ENCODE measurements at regions not wholly inside any gene's neighbourhood (a gene's known extent, or its start where the extent isn't known, plus 50 kb on each side); places are given as distances from the start of the nearest gene placed in this dataset.
"Not testable (repeated sequence)": the region's sequence is repeated elsewhere in the genome, so short reads cannot be mapped to it uniquely, and the experiment has no call there.

- DNase-seq (ENCODE audit: low spot score) = not testable (repeated sequence)
Measured at GRCh38 chr1:219863816-219864215, 64.5 kb downstream of the SLC30A10 start.

DNA sequence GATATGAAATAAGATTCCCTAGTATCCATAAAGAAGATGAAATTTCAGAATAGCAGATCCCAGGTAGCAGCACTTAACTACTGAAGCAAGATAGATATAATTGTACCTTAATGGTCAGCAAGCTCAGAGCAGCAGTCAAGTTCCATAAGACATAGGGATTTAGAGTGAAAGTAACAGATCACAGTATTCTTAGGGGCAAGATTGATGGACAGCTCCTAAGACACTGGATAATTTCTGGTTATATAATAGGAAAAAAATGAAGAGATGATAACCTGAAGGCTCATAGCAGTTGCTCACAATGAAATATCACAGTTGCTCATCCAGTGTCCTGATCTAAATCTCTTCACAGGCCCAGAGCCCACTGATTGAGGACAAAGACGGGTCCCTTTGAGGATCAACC is 66.0 kb downstream of the SLC30A10 start:
- DNase-seq (ENCODE audit: low spot score) = no peak

DNA sequence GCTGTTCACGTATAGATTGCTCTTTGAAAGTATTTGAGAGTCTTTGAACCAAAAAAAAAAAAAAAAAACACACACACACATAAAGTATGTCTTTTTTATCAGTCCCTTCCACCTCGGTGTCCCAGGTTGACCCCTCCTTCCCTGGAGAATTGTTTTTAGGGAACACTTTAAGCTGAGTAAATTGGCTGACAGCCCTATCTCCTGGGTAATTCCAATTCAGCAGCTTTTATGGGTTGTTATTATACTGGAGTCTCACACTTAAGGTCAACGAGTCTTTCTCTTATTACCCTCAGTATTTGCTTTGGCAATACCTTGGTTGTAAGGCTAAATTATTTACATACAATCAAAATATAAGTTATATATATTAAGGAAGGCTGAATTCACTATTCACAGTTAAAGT is 69.4 kb downstream of the SLC30A10 start:
- DNase-seq (ENCODE audit: low spot score) = no peak

DNA sequence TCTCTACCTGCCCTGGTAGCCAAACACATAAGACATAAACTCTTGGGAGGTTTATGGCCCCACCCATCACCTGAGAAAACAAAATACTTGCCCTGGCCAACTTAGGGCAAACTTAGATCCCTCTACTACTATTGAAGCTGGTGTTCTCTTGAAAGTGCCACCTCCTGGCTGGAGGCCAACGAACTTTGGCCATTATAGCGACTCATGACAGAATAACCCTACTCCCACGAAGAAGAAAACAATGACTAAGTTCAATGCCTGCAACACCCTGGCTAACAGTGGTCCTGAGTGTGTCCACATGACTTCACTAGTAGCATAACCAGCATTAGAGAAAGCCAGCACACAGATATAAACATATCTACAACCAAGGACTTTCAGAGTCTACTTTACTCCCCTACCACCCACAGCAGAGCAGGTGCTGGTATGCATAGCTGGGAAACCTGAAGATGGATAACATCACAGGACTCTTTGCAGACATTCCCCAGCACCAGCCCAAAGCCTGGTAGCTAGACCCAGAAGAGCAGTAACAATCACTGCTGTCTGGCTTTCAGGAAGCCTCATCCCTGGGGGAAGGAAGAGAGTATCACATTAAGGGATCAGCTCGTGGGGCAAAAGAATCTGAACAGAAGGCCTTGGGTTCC is 81.0 kb downstream of the SLC30A10 start:
- no peak for DNase-seq (ENCODE audit: low spot score)

- DNase-seq (ENCODE audit: low spot score) = not testable (repeated sequence)
Measured at GRCh38 chr1:219839595-219839994, 88.8 kb downstream of the SLC30A10 start.

- no peak for DNase-seq (ENCODE audit: low spot score)
Measured at GRCh38 chr1:219837994-219838294, 90.4 kb downstream of the SLC30A10 start.

- DNase-seq (ENCODE audit: low spot score) = peak; percentile 41
Measured at GRCh38 chr1:219837274-219837993, 90.9 kb downstream of the SLC30A10 start.

- no peak for DNase-seq (ENCODE audit: low spot score)
Measured at GRCh38 chr1:219834314-219834917, 93.9 kb downstream of the SLC30A10 start.

- no peak for DNase-seq (ENCODE audit: low spot score)
Measured at GRCh38 chr1:219833214-219833815, 95.0 kb downstream of the SLC30A10 start.

- no peak for DNase-seq (ENCODE audit: low spot score)
Measured at GRCh38 chr1:219826290-219826689, 102.1 kb downstream of the SLC30A10 start.

GRCh38 chr1:219825355-219825754 is 103.0 kb downstream of the SLC30A10 start:
- DNase-seq (ENCODE audit: low spot score) = no peak

GRCh38 chr1:219824338-219824737 is 104.0 kb downstream of the SLC30A10 start:
- DNase-seq (ENCODE audit: low spot score) = no peak

- DNase-seq (ENCODE audit: low spot score) = no peak
Measured at GRCh38 chr1:219820551-219820950, 107.8 kb downstream of the SLC30A10 start.

DNA sequence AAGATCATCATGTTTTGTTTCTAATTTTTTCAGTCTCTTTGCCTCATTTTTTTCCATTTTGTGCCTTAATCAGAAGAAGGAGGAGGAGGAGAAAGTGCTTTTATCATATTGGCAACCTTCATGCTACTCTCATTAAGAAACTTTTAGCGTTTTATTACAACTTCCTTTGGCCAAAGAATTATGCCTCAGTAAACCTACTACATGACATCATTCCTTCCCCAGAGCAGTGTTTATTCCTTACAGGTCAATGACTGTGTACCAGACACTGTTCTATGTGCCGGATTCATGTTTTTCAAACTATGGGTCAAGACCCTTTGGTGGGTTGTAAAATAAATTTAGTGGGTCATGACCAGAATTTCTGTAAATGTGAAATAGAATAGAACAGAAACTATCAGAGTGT is 110.4 kb downstream of the SLC30A10 start:
- DNase-seq (ENCODE audit: low spot score) = no peak

GRCh38 chr1:219813294-219813693 is 115.1 kb downstream of the SLC30A10 start:
- no peak for DNase-seq (ENCODE audit: low spot score)

DNA sequence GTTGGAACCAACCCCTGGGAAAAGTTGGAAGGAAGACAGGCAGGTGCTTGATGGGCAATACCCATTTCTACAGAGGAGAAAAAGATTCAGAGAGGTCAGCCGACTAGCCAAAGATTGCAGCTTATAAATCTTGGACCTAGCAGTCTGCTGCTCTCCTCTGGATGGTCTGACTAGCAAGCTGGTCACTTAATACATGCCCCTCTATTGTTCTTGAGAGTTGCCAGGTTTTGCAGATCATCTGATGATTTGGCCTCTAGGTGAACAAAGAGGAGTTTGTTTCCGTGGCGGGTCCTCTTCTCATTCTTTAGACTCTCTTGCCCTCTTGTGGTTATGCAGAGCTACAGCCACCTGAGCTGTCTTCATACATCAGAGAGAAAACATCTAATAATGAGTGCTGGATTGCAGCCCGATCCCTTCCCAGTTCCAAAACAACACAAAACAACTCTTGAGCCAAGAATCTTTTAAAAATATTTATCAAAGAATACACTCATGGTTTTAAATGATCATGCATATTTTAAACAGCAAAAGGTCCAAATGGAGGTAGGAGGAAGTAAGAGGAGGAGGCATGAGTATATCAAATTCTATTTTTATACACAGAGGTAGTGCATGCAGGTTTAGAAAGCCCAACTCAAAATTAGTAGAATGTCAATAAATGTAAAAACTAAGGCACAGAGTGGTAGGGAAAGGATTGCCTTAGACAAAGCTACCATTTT is 115.7 kb downstream of the SLC30A10 start:
- no peak for DNase-seq (ENCODE audit: low spot score)

DNA sequence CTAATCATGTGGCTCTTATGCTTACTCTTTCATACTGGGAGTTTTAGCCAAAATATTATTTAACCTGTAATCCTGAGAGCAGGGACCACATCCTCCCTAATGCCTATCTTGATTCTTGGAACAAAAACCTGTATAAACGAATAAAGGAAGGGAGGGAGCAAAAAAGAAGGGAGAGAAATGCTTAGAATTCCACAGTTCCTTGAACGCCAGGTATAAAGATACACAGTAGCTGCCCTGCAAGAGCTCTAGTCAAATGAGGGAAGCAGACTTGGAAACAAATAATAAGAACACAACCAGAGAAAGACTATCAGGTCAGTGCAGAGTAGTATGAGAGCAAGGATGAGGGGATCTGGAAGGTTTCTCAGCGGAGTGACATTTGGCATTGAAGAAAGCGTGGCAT is 116.3 kb downstream of the SLC30A10 start:
- no peak for DNase-seq (ENCODE audit: low spot score)

GRCh38 chr1:219810451-219810850 is 117.9 kb downstream of the SLC30A10 start:
- DNase-seq (ENCODE audit: low spot score) = no peak

DNA sequence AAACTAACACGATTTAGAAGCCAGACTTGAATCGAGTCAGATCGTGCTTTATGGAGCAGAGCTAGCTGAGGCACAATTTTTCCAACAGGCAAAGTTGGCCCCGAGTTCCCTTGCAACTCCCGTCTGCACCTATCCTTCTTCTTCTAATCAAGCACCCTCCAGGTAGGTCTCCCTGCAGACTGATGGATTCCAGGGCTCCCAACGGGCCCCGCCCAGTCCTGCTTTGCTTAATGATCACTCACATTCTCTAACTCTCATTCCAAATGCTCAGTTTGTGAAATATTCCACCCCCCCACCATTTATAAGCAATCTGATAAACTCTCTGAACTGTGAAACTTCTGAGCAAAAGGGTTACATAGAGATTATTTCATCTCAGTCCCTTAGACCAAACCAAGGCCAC is 119.6 kb downstream of the SLC30A10 start:
- no peak for DNase-seq (ENCODE audit: low spot score)

GRCh38 chr1:219806642-219807041 is 121.7 kb downstream of the SLC30A10 start:
- no peak for DNase-seq (ENCODE audit: low spot score)

DNA sequence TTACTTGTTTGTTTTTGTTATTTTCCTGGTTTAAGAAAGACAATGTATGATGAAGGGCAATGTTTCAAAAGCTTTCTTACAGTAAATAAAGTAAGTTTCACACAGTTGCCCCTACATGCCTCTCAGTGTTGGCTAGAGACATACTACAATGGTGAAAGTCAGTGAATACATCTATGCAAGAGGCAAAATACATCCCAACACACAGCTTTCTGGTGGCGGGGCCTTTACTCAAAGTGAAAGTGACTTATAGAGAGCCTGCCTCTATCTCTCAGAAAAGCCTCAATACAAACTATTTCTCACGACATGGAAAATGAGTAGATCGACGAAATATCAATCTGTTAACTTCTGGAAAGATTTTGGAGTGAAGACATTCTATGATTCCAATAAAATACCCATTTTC is 122.3 kb downstream of the SLC30A10 start:
- no peak for DNase-seq (ENCODE audit: low spot score)

DNA sequence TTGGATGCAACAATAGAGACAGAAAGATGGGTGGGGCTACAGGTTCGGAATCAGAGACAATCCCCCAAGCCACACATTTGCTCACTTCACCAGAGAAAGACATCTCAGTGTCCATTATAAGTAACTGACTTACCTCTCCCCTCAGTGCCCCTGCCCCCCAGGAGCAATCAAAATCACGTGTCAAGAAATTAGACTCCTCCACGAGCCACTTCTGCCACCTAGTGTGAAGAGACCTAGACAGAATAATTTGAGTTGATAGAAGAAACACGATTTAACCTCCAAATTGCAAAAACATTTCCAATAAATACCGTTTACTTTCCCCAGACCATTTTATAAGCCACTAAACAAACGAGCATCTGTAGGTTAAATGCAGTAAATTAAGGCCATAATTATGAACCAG is 123.2 kb downstream of the SLC30A10 start:
- DNase-seq (ENCODE audit: low spot score) = no peak
